Stomach smooth muscle (tissue), 2 donors: ENCODE measurements at regions not wholly inside any gene's neighbourhood (a gene's known extent, or its start where the extent isn't known, plus 50 kb on each side); places are given as distances from the start of the nearest gene placed in this dataset.

Source experiments
- H3K27ac ChIP-seq: one replicate; pipeline ENCODE4 v1.7.0; 2013; ENCODE audit warnings: mild to moderate bottlenecking, low read length, inconsistent platforms
- H3K27me3 ChIP-seq, 2 donors: one replicate each; pipeline ENCODE4 v1.7.0; 2013; ENCODE audit warnings: low read length in 2 of 2; ENCODE audit not compliant: insufficient read depth in 2 of 2, control insufficient read depth in 1 of 2
- H3K36me3 ChIP-seq, 2 donors: one replicate each; pipeline ENCODE4 v1.7.0; 2013; ENCODE audit warnings: low read length in 2 of 2; ENCODE audit not compliant: control insufficient read depth in 2 of 2, insufficient read depth in 2 of 2
- H3K4me1 ChIP-seq: one replicate; pipeline ENCODE4 v1.7.0; 2013; ENCODE audit warnings: low read length; ENCODE audit not compliant: control insufficient read depth, insufficient read depth
- H3K4me3 ChIP-seq, 2 donors: one replicate each; pipeline ENCODE4 v1.7.0; 2013; ENCODE audit warnings: low read length in 2 of 2
- H3K9ac ChIP-seq, 2 donors: one replicate each; pipeline ENCODE4 v1.7.0; 2013; ENCODE audit warnings: low read length in 2 of 2, mild to moderate bottlenecking in 1 of 2
- H3K9me3 ChIP-seq, 2 donors: one replicate each; pipeline ENCODE4 v1.7.0; 2013; ENCODE audit warnings: low read length in 2 of 2; ENCODE audit not compliant: control insufficient read depth in 2 of 2
- donor health status: healthy.
- donor health status: Pancreatic carcinoma.

DNA sequence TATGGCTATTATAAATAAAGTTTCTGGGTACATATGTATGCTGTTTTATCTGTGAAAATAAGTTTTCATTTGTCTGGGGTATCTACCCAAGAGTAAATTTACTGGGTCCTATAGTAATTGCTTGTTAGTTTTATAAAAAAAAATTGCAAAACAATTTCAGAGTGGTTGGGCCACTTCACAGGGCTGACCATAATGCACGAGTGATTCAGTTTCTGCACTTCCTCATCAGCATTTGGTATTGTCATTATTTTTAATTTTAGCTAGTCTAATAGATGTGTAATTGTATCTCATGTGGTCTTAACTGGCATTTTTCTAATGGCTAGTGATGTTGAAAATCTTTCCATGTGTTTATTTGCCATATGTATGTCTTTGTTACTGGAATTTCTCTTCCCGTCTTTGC lies 452.4 kb upstream of the AKR1E2 start:
- H3K4me1 ChIP-seq: no peaks in the 10 kb centered on the region
- no peaks in the 10 kb centered on the region for H3K36me3 ChIP-seq
- no peak overlapping the region for H3K4me3 ChIP-seq
- no peak overlapping the region for H3K9ac ChIP-seq
- no peaks in the 10 kb centered on the region for H3K27me3 ChIP-seq
- no peak overlapping the region for H3K27ac ChIP-seq
- H3K9me3 ChIP-seq: no peaks in the 10 kb centered on the region

DNA sequence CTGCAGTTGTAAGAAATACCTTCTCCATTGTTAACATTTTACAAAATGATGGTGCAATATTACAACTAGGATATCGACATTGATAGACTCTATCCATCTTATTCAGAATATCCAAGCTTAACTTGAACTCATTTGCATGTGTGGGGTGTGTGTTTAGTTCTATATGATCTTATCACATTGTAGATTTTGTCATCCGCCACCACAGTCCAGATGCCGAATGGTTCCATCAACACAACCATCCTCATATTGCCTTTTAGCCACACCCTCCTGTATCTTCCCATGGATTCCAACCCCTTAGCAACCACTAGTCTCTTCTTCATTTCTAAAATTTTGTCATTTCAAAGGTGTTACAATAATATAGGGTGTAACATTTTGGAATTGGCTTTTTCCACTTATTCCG lies 452.9 kb upstream of the AKR1E2 start:
- Histone ChIP-seq H3K27ac (no peak overlapping the region), H3K4me3 (no peak overlapping the region), H3K36me3 (no peaks in the 10 kb centered on the region), H3K4me1 (no peaks in the 10 kb centered on the region), H3K9me3 (no peaks in the 10 kb centered on the region), H3K27me3 (no peaks in the 10 kb centered on the region), H3K9ac (no peak overlapping the region)

DNA sequence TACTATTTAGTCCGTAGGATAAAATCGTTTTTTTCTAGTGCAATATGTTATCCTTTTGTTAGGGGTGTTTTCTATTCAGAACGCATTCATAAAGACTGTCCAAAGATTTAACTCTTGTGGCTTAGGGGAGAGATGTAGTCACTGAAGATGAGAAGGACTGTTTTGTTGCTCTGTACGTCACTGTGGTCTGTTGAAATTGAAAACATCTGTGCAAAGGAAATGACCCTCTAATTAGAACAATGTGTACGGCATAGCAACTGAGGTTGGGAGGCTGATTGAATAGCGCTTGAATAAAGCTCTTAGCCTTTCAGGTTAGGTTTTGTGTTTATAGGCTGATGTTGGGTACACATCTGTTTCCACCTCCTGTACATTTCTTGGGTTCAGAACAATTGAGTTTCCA lies 453.4 kb upstream of the AKR1E2 start:
- H3K27me3 ChIP-seq: no peaks in the 10 kb centered on the region
- no peak overlapping the region for H3K4me3 ChIP-seq
- no peak overlapping the region for H3K27ac ChIP-seq
- no peaks in the 10 kb centered on the region for H3K36me3 ChIP-seq
- no peaks in the 10 kb centered on the region for H3K4me1 ChIP-seq
- no peaks in the 10 kb centered on the region for H3K9me3 ChIP-seq
- H3K9ac ChIP-seq: no peak overlapping the region

DNA sequence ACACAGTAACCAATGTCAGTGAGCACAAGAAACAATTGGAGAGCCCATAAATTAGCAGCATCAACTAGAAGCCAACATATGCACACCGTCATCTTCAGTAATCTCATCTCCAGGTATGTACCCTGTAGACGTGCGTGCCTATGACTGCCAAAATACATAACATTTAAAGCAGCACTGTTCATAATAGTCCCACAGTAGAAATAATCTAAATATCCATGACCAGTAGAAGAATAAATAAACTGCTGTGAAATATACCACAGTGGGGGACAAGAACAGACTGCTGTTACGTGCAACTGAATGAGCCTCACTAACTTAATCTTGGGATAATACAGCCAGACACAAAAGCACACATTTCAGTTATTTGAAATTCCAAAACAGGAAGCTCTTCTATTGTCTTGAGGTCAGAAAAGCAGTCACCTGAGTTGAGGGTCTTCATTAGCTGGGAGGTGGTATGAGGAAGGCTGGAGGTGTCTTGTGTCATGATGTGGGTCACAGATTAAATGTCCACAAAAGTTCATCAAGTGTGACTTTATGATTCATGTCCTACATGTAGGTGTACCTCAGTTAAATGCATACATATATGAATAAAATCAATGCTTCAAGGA lies 454.2 kb upstream of the AKR1E2 start:
- no peaks in the 10 kb centered on the region for H3K9me3 ChIP-seq
- H3K4me3 ChIP-seq: no peak overlapping the region
- no peaks in the 10 kb centered on the region for H3K36me3 ChIP-seq
- no peak overlapping the region for H3K9ac ChIP-seq
- no peaks in the 10 kb centered on the region for H3K4me1 ChIP-seq
- no peaks in the 10 kb centered on the region for H3K27me3 ChIP-seq
- H3K27ac ChIP-seq: no peak overlapping the region

DNA sequence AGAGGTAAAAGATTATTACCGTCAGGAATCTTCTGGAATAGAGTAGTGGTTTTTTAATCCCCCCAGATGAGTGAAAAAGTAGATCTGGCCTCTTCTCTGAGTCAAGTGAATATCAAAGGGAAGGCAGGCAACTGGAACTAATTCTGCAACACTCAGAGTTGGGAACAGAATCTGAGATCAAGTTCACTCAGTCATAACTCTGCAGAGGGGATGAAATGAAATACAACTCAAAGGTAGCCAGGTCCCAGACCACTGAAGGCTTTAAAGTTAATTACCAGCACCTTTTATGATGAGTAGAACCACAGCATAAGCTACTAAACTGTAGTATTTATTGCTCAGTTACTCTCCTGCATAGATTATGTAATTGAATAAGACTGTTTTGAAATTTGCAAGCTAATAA lies 455.6 kb upstream of the AKR1E2 start:
- H3K27me3 ChIP-seq: no peaks in the 10 kb centered on the region
- H3K4me1 ChIP-seq: no peaks in the 10 kb centered on the region
- H3K36me3 ChIP-seq: no peaks in the 10 kb centered on the region
- H3K27ac ChIP-seq: no peak overlapping the region
- no peak overlapping the region for H3K9ac ChIP-seq
- H3K9me3 ChIP-seq: no peaks in the 10 kb centered on the region
- H3K4me3 ChIP-seq: no peak overlapping the region

DNA sequence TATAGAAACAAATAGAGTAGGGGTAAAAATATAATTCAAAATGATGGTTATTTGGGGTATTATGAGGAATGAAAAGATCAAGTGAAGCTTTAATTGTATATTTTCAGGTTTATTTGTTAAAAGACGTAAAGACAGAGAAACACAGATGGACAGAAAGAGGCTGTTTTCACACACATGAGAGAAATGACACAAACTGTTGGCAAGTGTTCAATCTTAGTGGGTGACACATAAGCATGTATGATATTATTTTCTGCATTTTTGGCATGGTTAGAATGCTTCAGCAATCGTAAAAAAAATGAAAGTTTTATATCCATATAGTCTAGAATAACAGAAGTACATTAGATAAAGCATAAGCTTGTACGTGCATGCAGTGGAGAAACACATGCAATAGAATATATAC lies 464.4 kb upstream of the AKR1E2 start:
- H3K4me3 ChIP-seq: no peak overlapping the region
- no peaks in the 10 kb centered on the region for H3K27me3 ChIP-seq
- no peaks in the 10 kb centered on the region for H3K4me1 ChIP-seq
- no peak overlapping the region for H3K27ac ChIP-seq
- H3K36me3 ChIP-seq: no peaks in the 10 kb centered on the region
- H3K9ac ChIP-seq: no peak overlapping the region
- H3K9me3 ChIP-seq: no peaks in the 10 kb centered on the region

DNA sequence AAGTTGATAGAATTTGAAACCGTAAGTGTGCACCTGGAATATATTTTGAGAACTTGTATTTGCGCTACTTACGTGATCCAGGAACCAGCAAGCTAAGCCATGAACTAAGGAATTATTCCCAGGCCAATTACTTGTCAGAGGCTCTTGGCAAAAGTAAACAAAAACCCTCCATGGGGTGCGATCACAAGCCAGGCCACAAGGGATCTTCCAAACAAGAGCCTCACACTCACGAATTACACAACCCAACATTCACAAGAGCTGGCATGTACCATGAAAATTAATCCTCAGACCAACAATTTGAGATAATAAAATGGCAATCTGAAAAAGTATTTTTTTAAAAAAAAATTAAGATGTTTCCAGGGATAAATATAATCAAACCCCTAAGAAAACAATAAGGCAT lies 467.0 kb upstream of the AKR1E2 start:
- no peaks in the 10 kb centered on the region for H3K9me3 ChIP-seq
- H3K4me3 ChIP-seq: no peak overlapping the region

DNA sequence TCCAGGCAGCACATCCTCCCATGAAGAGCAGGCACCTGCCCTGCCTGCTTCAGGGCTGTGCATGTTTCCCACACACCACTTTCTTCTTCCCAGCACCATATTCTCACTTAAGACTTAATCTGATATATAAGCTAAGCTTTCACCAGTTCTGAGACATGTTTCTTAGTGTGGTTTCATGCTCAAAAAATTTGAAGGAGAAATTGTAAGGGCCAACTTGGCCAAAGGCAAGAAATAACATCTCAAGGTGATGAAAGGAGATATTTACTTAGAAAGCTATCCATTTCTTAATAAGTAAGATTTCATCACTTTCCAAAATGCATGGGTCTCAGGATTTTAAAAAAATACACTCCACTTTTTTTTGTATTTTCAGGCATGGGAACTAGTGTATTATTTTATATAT lies 468.1 kb upstream of the AKR1E2 start:
- no peaks in the 10 kb centered on the region for H3K9me3 ChIP-seq
- H3K27me3 ChIP-seq: no peaks in the 10 kb centered on the region
- H3K9ac ChIP-seq: no peak overlapping the region
- H3K4me3 ChIP-seq: no peak overlapping the region
- H3K36me3 ChIP-seq: no peaks in the 10 kb centered on the region
- no peak overlapping the region for H3K27ac ChIP-seq
- peaks cover 3% of the 10 kb centered on the region for H3K4me1 ChIP-seq

More for the DNA sequence above, 467.0 kb upstream of the AKR1E2 start:
- Histone ChIP-seq H3K9ac (no peak overlapping the region), H3K27me3 (no peaks in the 10 kb centered on the region), H3K36me3 (no peaks in the 10 kb centered on the region), H3K4me1 (no peaks in the 10 kb centered on the region), H3K27ac (no peak overlapping the region)

DNA sequence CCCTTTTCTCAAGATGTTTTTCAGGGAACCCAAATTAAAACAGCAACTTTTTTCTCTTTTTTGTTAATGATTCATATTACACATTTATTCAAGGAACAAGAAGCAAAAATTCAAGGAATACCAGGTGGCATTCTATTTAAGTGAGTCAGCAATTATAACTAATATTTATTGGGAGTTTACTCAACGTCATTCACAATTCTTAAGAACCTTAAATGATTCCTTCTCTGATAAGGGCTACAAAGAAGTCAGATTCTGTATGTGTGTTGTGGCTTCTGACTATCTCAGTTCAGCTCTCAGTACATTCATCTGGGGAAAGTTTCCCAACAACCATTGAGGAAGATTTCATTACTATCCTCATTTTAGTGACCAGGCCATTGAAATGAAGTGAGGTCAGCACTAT lies 470.7 kb upstream of the AKR1E2 start:
- Histone ChIP-seq H3K27ac (no peak overlapping the region), H3K4me3 (no peak overlapping the region), H3K9me3 (no peaks in the 10 kb centered on the region), H3K4me1 (peaks cover 6% of the 10 kb centered on the region), H3K9ac (no peak overlapping the region), H3K27me3 (no peaks in the 10 kb centered on the region), H3K36me3 (no peaks in the 10 kb centered on the region)

DNA sequence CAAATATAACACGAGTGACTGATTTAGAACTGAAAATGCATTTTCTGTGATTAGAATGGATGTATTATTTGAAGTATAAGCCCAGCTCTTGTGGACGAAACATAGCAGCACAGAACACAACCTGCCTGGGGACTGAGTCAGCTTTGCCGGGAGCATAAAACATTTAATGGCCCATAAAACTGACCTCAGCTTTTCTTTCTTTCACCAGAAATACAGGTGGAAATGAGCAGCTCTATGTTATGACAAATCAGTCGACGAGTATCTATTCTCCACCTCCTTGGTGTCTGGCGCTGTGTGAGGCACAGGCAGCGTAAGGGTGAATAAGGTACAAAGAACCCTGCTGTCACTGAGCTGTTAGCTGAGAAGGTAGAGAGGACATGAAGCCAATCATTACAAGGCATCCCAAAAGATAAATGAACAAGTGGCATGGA lies 471.6 kb upstream of the AKR1E2 start:
- Histone ChIP-seq H3K4me1 (peaks cover 6% of the 10 kb centered on the region), H3K9me3 (no peaks in the 10 kb centered on the region), H3K27me3 (no peaks in the 10 kb centered on the region), H3K4me3 (no peak overlapping the region), H3K27ac (peak overlapping the region; percentile 18), H3K36me3 (no peaks in the 10 kb centered on the region), H3K9ac (peak overlapping the region in 1 of 2 donors; percentile 33)

DNA sequence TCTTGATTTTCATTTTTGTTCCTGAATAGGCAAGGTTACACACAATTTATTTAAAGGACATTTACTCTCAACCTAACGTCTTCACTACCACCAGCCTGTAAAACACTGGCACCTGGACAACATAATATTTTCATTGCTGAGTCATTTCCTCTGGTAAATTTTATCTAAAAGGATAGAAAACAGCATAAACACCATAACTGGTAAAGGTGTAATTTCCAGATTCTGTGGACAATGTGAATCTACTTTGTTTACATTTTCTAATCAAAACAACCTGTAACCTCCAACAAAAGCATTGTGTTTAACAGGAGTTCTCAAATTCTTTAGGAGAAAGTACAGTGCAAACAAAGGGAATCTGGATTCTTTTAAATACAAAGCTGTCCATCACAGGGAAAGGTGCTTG lies 472.0 kb upstream of the AKR1E2 start:
- Histone ChIP-seq H3K27ac (no peak overlapping the region), H3K36me3 (no peaks in the 10 kb centered on the region), H3K27me3 (no peaks in the 10 kb centered on the region), H3K9ac (peak overlapping the region in 1 of 2 donors; percentile 33), H3K9me3 (no peaks in the 10 kb centered on the region), H3K4me3 (no peak overlapping the region), H3K4me1 (peaks cover 6% of the 10 kb centered on the region)
